Choroid plexus epithelial cell (primary cell): ENCODE measurements at regions not wholly inside any gene's neighbourhood (a gene's known extent, or its start where the extent isn't known, plus 50 kb on each side); places are given as distances from the start of the nearest gene placed in this dataset.

Experiments
- DNase-seq: peaks from one replicate; pipeline ENCODE4 v3.0.0-alpha.2; 2010; ENCODE audit warnings: low read depth
- H3K4me3 ChIP-seq: 2 replicates; pipeline ENCODE4 v1.5.1; 2011; ENCODE audit warnings: low read depth, mild to moderate bottlenecking, control low read depth, low read length, moderate library complexity
- CTCF ChIP-seq: conservative IDR thresholded peaks from 2 replicates; pipeline ENCODE4 v1.5.1; 2011; ENCODE audit warnings: low read depth, mild to moderate bottlenecking, control low read depth, inconsistent platforms, low read length, moderate library complexity

- TF ChIP-seq CTCF: no peak
- H3K4me3 ChIP-seq: no peak overlapping the region
- no peak for DNase-seq
Measured at GRCh38 chr11:13891911-13892310, 70.6 kb upstream of the SPON1 start.

GRCh38 chr11:13896175-13896980, 66.1 kb upstream of the SPON1 start:
- no peak overlapping the region for H3K4me3 ChIP-seq
- DNase-seq: no peak
- TF ChIP-seq CTCF: no peak

GRCh38 chr11:13896981-13897353, 65.6 kb upstream of the SPON1 start:
- no peak for DNase-seq
- no peak for TF ChIP-seq CTCF
- no peak overlapping the region for H3K4me3 ChIP-seq

GRCh38 chr11:13897646-13898276, 64.8 kb upstream of the SPON1 start:
- no peak overlapping the region for H3K4me3 ChIP-seq
- no peak for TF ChIP-seq CTCF
- DNase-seq: no peak

- TF ChIP-seq CTCF: no peak
- DNase-seq: no peak
- H3K4me3 ChIP-seq: no peak overlapping the region
Measured at GRCh38 chr11:13899603-13900002, 62.9 kb upstream of the SPON1 start.

GRCh38 chr11:13902523-13902922, 60.0 kb upstream of the SPON1 start:
- no peak overlapping the region for H3K4me3 ChIP-seq
- TF ChIP-seq CTCF: no peak
- DNase-seq: no peak
